SJSA1 (cell line): ENCODE measurements at regions not wholly inside any gene's neighbourhood (a gene's known extent, or its start where the extent isn't known, plus 50 kb on each side); places are given as distances from the start of the nearest gene placed in this dataset.

Experiments
- DNase-seq, 2 experiments: peaks; one replicate each; pipeline ENCODE4 v3.0.0-alpha.2; 2015 to 2020; ENCODE audit warnings: low spot score in 2 of 2, low read depth in 1 of 2
- H3K27ac ChIP-seq: fragments of 250-450 bp; sonication (Bioruptor Pico); 2 replicates; pipeline ENCODE4 v1.5.1; 2020; ENCODE audit warnings: mild to moderate bottlenecking, moderate library complexity
- H3K27me3 ChIP-seq: fragments of 250-450 bp; sonication (Bioruptor Pico); replicated peaks from 2 replicates; pipeline ENCODE4 v1.5.1; 2020; ENCODE audit warnings: mild to moderate bottlenecking, moderate library complexity
- H3K36me3 ChIP-seq: fragments of 250-450 bp; sonication (Bioruptor Pico); 2 replicates; pipeline ENCODE4 v1.5.1; 2020; ENCODE audit warnings: mild to moderate bottlenecking
- H3K4me1 ChIP-seq: fragments of 250-450 bp; sonication (Bioruptor Pico); replicated peaks from 2 replicates; pipeline ENCODE4 v1.6.1; 2021; ENCODE audit warnings: mild to moderate bottlenecking
- H3K4me3 ChIP-seq: fragments of 250-450 bp; sonication (Bioruptor Pico); 2 replicates; pipeline ENCODE4 v1.5.1; 2020; ENCODE audit warnings: mild to moderate bottlenecking
- H3K9me3 ChIP-seq: fragments of 250-450 bp; sonication (Bioruptor Pico); replicated peaks from 2 replicates; pipeline ENCODE4 v1.5.1; 2020; ENCODE audit warnings: mild to moderate bottlenecking

DNA sequence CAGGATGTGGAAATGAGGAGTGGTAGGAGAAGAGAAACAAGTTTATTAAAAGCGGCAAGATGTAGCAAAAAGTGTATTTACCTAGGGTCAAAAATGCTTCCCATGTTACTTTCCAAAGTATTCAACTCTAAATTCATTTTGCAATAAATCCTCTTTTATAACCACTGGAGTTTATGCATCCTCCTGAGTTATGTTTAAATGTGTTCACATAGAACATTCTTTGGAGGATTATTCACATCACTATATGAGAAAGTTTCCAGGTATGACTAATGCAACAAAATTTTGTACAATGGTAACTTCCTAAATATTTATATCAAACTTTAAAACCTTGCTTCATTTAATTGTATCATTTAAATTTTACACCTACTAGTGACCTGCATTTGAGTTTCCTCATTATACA lies 870.6 kb upstream of the SLIT2 start:
- H3K27ac ChIP-seq: peak overlapping the region; percentile 56
- H3K4me3 ChIP-seq: no peak overlapping the region
- H3K27me3 ChIP-seq: no peaks in the 10 kb centered on the region
- no peaks in the 10 kb centered on the region for H3K36me3 ChIP-seq
- no peaks in the 10 kb centered on the region for H3K9me3 ChIP-seq
- peaks cover 20% of the 10 kb centered on the region for H3K4me1 ChIP-seq
- peak in 1 of 2 experiments; percentile 61 for DNase-seq

DNA sequence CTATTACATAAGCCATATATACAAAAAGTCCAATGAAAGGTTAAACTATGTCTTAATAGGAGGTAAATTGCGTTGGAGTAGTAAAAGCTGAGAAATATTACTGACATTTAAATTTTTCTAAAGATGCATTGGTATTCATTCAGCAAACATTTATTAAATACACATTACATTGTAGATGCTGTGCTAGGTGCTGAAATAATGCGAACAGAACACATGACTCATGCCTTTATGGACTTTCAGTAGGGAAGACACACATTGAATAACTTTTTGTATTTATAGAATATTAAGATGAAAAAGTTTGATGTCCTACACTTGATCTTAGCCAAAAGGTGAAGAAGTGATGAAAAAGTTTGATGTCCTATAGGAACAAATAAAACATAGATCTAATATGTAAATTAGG lies 871.1 kb upstream of the SLIT2 start:
- DNase-seq: no peak
- peaks cover 20% of the 10 kb centered on the region for H3K4me1 ChIP-seq
- peak overlapping the region; percentile 56 for H3K27ac ChIP-seq
- no peaks in the 10 kb centered on the region for H3K36me3 ChIP-seq
- H3K9me3 ChIP-seq: no peaks in the 10 kb centered on the region
- no peaks in the 10 kb centered on the region for H3K27me3 ChIP-seq
- no peak overlapping the region for H3K4me3 ChIP-seq

DNA sequence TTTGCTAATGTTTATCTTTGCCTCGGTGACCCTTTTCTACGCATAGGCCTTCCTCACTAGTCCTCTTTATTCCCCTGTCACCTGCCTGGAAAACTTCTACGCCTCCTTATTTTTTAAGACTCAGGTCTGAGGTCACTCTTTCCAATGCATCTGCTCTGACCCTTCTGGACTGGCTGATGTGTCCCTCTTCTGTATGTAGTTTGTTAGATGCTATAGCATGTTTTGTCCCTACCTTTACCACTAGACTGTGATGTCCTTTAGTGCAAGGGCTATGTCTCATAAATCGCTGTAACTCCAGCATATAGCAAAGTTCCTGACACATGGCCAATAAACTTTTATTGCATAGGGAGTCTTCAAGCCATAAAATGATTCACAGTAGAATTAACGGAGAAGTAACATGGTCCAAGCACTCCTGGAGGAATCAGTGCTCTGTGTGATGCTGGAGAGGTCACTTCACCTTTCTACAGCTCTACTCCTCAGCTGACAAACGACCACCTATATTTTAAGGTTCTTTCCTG lies 872.5 kb upstream of the SLIT2 start:
- H3K9me3 ChIP-seq: no peaks in the 10 kb centered on the region
- DNase-seq: no peak
- H3K27ac ChIP-seq: no peak overlapping the region
- H3K4me1 ChIP-seq: peaks cover 20% of the 10 kb centered on the region
- no peaks in the 10 kb centered on the region for H3K27me3 ChIP-seq
- H3K36me3 ChIP-seq: no peaks in the 10 kb centered on the region
- no peak overlapping the region for H3K4me3 ChIP-seq

DNA sequence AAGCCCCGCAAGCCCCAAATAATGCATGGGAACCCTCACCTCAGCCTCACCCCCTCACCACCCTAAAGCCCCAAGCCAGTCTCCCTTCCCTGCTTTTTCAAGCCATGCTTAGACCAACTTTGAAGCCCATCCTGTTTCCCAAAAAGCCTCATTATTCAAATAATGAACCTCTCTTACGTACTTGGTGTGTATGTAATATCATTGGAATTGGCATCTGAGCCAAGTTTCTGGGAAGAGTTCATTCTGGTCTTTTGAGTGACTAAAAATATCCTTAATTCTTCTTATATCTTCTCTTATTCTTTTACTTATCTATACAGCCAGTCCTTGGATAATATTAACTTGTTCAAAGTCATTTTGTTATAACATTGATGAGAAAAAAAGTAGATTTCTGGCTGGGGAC lies 875.8 kb upstream of the SLIT2 start:
- no peak overlapping the region for H3K27ac ChIP-seq
- no peak for DNase-seq
- H3K4me3 ChIP-seq: no peak overlapping the region
- no peaks in the 10 kb centered on the region for H3K9me3 ChIP-seq
- H3K36me3 ChIP-seq: no peaks in the 10 kb centered on the region
- peaks cover 10% of the 10 kb centered on the region for H3K4me1 ChIP-seq
- no peaks in the 10 kb centered on the region for H3K27me3 ChIP-seq

DNA sequence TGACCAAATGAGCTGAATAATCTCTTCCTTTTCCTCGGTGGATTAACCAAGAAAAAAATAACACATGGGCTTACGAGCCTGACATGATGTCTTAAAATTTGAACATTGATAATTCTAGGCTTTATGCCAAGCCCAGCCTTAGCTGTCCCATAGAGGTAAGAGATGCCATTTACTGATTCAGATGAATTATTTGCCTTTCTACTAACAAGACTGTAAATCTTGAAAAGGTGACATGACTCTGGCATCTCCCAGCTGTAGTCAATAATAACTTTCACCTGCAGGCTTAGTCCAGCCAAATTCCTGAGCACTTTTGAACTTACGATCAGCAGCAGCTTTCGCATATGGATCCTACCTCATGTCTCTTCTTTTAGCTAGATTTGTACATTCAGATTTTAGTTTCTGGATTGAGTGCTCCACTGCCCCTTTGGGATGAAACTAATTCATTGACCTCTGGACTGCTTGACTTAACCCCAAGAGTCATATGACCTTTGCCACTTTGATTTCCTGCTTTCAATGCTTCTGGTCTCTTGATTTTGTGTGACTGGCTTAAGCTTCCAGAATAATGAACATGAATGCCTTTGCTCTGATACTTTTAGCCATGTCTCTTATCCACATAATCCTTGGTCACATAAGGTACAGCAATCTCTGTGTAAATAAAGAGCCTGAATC lies 876.4 kb upstream of the SLIT2 start:
- Histone ChIP-seq H3K9me3 (no peaks in the 10 kb centered on the region), H3K4me3 (no peak overlapping the region), H3K27me3 (no peaks in the 10 kb centered on the region), H3K4me1 (peaks cover 3% of the 10 kb centered on the region), H3K27ac (no peak overlapping the region), H3K36me3 (no peaks in the 10 kb centered on the region)
- no peak for DNase-seq

DNA sequence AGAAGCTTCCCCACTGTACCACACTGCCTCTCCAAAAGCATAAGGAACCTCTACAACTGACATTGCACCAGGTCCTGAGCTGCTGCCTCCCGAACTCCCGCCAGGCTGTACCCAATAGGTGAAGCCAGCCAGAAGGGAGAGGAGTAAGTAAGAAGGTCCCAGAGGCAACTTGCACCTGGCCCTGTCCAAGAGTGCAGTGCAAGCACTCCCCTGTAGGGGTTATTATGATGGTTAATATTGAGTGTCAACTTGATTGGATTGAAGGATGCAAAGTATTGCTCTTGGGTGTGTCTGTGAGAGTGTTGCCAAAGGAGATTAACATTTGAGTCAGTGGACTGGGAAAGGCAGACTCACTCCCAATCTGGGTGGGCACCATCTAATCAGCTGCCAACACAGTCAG lies 879.3 kb upstream of the SLIT2 start:
- no peaks in the 10 kb centered on the region for H3K9me3 ChIP-seq
- H3K36me3 ChIP-seq: no peaks in the 10 kb centered on the region
- no peak overlapping the region for H3K27ac ChIP-seq
- DNase-seq: no peak
- no peaks in the 10 kb centered on the region for H3K4me1 ChIP-seq
- no peak overlapping the region for H3K4me3 ChIP-seq
- no peaks in the 10 kb centered on the region for H3K27me3 ChIP-seq

DNA sequence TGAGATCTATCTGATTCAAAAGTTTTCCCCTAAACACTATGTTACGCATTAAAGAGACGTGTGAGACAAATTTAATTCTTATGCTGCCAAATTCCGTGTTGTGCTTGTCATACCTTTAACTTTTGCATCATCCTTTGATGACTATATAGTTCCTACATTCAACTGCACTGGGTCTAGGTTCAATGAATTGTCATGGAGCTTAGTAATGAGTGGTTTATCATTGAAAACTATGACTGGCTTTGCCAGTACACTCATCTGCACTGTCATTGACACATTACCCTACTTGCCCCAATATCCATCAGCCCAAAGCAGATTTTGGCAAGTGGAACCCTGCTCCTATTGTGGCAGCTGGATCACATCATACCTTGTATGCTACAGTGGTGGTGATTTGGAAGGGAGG lies 882.9 kb upstream of the SLIT2 start:
- Histone ChIP-seq H3K27ac (no peak overlapping the region), H3K9me3 (no peaks in the 10 kb centered on the region), H3K4me3 (no peak overlapping the region), H3K27me3 (no peaks in the 10 kb centered on the region), H3K4me1 (no peaks in the 10 kb centered on the region), H3K36me3 (no peaks in the 10 kb centered on the region)
- DNase-seq: no peak

DNA sequence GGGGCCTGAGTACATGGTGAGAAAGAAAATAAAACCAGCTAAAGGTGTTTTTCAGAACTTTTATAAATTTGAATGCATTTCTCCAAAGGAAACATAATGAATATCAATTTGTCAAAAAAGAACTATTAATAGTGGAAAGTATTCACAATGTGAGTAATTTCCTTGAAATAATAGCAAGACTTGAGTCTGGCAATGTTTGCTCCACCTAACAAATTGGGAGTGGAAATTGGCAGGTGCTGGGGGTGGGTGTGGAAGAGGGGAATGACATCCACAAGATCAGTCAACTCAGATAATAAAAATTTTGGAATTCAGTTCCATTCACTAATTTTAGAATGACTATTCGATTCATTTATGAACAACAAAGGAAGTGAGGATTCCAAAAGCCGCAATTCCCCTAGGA lies 884.8 kb upstream of the SLIT2 start:
- DNase-seq: no peak
- H3K4me1 ChIP-seq: no peaks in the 10 kb centered on the region
- no peaks in the 10 kb centered on the region for H3K27me3 ChIP-seq
- H3K36me3 ChIP-seq: no peaks in the 10 kb centered on the region
- H3K27ac ChIP-seq: no peak overlapping the region
- no peaks in the 10 kb centered on the region for H3K9me3 ChIP-seq
- no peak overlapping the region for H3K4me3 ChIP-seq

DNA sequence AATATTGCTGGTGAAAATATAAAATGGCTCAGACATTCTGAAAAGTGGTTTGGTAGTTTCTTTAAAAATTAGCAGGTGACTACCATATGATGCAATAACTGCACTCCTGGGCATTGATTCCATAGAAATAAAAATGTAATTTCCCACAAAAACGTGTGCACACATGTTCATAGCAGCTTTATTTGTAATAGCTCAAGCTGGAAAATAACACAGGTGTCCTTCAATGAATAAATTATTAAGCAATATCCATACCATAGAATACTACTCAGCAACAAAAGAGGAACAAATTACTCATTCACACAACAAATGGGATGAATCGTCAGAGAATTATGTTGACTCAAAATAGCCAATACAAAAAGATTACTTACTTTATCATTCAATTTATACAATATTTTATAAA lies 893.7 kb upstream of the SLIT2 start:
- no peak for DNase-seq
- H3K4me3 ChIP-seq: no peak overlapping the region
- H3K27me3 ChIP-seq: peaks cover 2% of the 10 kb centered on the region; the same call in 1 of the 2 replicates
- no peak overlapping the region for H3K27ac ChIP-seq
- H3K36me3 ChIP-seq: no peaks in the 10 kb centered on the region
- no peaks in the 10 kb centered on the region for H3K9me3 ChIP-seq
- H3K4me1 ChIP-seq: no peaks in the 10 kb centered on the region

DNA sequence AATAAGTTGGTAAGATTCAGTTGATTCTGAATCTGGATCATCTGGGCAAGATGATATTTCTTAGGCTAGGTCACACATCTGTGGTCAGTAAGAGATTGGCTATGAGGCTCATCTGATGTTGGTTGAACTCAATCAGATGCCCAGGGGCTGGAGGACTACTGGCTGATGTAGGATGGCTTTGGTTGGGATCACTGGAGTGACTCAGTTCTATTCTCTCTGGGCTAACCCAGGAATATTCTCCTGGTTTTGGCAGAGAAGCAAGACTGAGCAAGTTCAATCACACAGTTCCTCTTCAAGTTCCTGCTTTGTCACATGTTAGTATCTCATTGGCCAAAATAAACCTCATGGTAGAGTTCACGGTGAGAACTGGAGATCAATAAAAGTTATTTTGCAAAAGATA lies 902.3 kb upstream of the SLIT2 start:
- Histone ChIP-seq H3K27ac (no peak overlapping the region), H3K36me3 (no peaks in the 10 kb centered on the region), H3K27me3 (no peaks in the 10 kb centered on the region), H3K9me3 (no peaks in the 10 kb centered on the region), H3K4me1 (no peaks in the 10 kb centered on the region), H3K4me3 (no peak overlapping the region)
- DNase-seq: no peak

DNA sequence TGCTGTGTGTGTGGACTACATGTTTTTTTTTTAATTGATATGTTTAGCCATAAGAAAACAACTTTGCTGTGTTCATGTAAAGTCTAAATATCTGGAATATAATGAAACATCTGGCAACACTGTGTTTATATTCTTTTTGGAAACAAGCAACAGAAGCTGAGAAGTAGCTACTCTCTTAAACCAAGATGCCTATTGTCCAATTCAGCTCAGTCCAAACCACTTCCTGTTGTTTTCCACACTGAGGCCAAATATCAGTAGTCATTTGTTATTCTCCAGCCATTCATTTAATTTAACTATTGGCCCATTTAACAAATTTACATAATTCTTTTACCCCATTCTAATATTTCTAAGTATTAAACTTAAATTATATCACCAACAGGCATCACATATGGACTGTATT lies 903.0 kb upstream of the SLIT2 start:
- Histone ChIP-seq H3K36me3 (no peaks in the 10 kb centered on the region), H3K4me3 (no peak overlapping the region), H3K4me1 (no peaks in the 10 kb centered on the region), H3K9me3 (no peaks in the 10 kb centered on the region), H3K27ac (no peak overlapping the region), H3K27me3 (no peaks in the 10 kb centered on the region)
- DNase-seq: no peak

DNA sequence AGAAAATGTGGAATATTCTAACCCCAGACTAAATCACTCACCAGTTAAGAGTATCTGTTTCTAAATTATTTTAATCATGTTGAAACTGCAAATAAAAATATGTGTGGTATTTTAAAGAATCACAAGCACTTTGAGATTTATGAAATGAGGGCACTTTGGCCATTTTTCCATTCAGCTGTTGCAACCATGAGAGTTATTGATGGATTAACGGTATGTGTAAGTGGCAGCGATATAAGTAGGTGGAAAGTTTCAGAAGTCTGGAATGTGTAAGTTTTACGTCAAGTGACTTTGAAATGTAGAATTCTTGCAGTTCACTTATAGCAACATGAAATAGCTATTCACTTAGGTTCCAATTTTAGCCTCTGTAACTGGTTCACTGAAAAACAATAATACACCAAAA lies 905.1 kb upstream of the SLIT2 start:
- H3K9me3 ChIP-seq: no peaks in the 10 kb centered on the region
- no peak overlapping the region for H3K27ac ChIP-seq
- no peaks in the 10 kb centered on the region for H3K36me3 ChIP-seq
- H3K4me3 ChIP-seq: no peak overlapping the region
- H3K4me1 ChIP-seq: no peaks in the 10 kb centered on the region
- DNase-seq: no peak
- no peaks in the 10 kb centered on the region for H3K27me3 ChIP-seq

DNA sequence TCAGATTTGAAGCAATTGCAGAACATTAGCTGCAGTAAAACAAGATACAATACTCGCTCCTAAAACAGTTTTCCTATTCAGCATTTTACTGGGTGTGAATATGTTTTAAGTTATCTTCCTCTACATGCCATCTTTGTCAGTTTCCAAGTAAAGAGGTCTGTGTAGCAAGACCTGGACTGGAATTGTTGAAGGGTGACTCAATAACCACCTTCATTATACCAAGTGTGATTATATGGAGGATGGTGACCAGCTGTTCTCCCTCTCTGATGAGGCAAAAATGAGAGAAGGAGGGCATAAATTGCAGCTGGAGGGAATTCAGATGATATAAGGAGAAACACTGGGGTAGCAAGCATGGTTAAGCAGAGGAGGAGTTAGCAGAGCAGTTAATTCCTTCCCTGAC lies 922.1 kb upstream of the SLIT2 start:
- H3K36me3 ChIP-seq: peaks cover 3% of the 10 kb centered on the region; the same call in 1 of the 2 replicates
- H3K4me3 ChIP-seq: no peak overlapping the region
- no peak for DNase-seq
- H3K27me3 ChIP-seq: no peaks in the 10 kb centered on the region
- peaks cover 8% of the 10 kb centered on the region for H3K9me3 ChIP-seq
- no peaks in the 10 kb centered on the region for H3K4me1 ChIP-seq
- no peak overlapping the region for H3K27ac ChIP-seq

DNA sequence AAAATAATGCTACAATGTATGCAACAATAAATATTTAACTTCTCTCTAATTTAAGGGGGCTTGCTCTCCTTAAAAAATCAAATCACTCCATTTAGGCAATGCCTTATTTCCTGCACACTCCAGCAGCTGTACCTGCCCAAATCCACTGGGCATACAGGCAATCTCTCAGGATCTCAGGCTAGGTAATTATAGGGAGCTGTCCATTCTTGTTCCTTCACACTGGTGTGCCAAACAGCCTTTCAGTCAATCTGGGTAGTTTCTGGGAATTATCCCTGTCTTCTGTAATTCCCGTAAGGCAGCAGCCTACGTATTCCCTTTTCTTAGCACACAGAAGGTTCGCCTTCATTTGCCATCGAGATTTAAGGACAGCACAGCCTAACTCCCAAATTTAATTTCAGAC lies 922.6 kb upstream of the SLIT2 start:
- DNase-seq: no peak

DNA sequence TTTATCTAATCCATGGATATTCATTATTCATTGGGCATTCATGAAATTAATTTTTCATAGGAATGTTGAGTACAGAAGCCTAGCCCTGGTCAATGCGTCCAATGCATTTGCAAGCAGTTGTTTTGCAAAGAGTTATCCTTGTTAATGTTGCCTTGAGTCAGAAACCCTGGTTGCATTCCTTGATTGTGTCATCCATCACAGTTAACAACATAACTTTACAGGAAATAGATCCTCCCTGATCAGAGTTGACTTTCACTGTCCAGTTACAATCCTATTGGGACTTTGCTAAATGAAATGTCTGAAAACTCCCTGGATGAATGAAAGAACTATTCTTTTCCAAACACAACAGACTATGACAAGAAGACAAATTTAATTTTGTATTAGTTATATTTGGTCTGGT lies 924.3 kb upstream of the SLIT2 start:
- DNase-seq: no peak
- Histone ChIP-seq H3K27me3 (no peaks in the 10 kb centered on the region), H3K4me3 (no peak overlapping the region), H3K27ac (no peak overlapping the region), H3K9me3 (no peaks in the 10 kb centered on the region), H3K36me3 (no peaks in the 10 kb centered on the region), H3K4me1 (no peaks in the 10 kb centered on the region)

More for the DNA sequence above, 922.6 kb upstream of the SLIT2 start:
- Histone ChIP-seq H3K27me3 (no peaks in the 10 kb centered on the region), H3K27ac (no peak overlapping the region), H3K4me3 (no peak overlapping the region), H3K4me1 (no peaks in the 10 kb centered on the region), H3K9me3 (peaks cover 5% of the 10 kb centered on the region), H3K36me3 (peaks cover 3% of the 10 kb centered on the region; the same call in 1 of the 2 replicates)
